ENCODE measurements at regions not wholly inside any gene's neighbourhood (a gene's known extent, or its start where the extent isn't known, plus 50 kb on each side); places are given as distances from the start of the nearest gene placed in this dataset.

GRCh38 chr7:12786494-12786893 lies 99.1 kb downstream of the ARL4A start:
- no peak overlapping the region for H3K4me3 ChIP-seq (ENCODE audit: low read length)
- H3K4me2 ChIP-seq (ENCODE audit: low read length): no peak overlapping the region
- H3K27me3 ChIP-seq (ENCODE audit: low read depth, low read length): no peaks in the 10 kb centered on the region
- H3K9me3 ChIP-seq (ENCODE audit: insufficient read depth, low read length): no peaks in the 10 kb centered on the region
- H2AFZ ChIP-seq (ENCODE audit: low read depth, low read length): no peak overlapping the region
- no peaks in the 10 kb centered on the region for H3K4me1 ChIP-seq (ENCODE audit: low read length)
- H3K9ac ChIP-seq (ENCODE audit: low read length): no peak overlapping the region
- no peaks in the 10 kb centered on the region for H3K36me3 ChIP-seq (replicated peaks; ENCODE audit: low read depth, low read length)
- TF ChIP-seq CTCF (IDR thresholded peaks at IDR 0.05; ENCODE audit: low read depth, low read length): no peak
- no peak for TF ChIP-seq EZH2phosphoT487 (IDR thresholded peaks at IDR 0.05; ENCODE audit: low read depth)
- H4K20me1 ChIP-seq (ENCODE audit: insufficient read depth, low read length): no peaks in the 10 kb centered on the region
- H3K79me2 ChIP-seq (ENCODE audit: low read length): no peaks in the 10 kb centered on the region
- H3K27ac ChIP-seq (ENCODE audit: low read length): no peak overlapping the region

- H3K4me1 ChIP-seq (ENCODE audit: low read length): no peaks in the 10 kb centered on the region
- H3K27ac ChIP-seq (ENCODE audit: low read length): no peak overlapping the region
- no peaks in the 10 kb centered on the region for H4K20me1 ChIP-seq (ENCODE audit: insufficient read depth, low read length)
- H3K79me2 ChIP-seq (ENCODE audit: low read length): no peaks in the 10 kb centered on the region
- H3K4me2 ChIP-seq (ENCODE audit: low read length): no peak overlapping the region
- no peak overlapping the region for H3K9ac ChIP-seq (ENCODE audit: low read length)
- H2AFZ ChIP-seq (ENCODE audit: low read depth, low read length): no peak overlapping the region
- TF ChIP-seq CTCF (IDR thresholded peaks at IDR 0.05; ENCODE audit: low read depth, low read length) (no peak), EZH2phosphoT487 (IDR thresholded peaks at IDR 0.05; ENCODE audit: low read depth) (no peak)
- H3K36me3 ChIP-seq (replicated peaks; ENCODE audit: low read depth, low read length): no peaks in the 10 kb centered on the region
- no peak overlapping the region for H3K4me3 ChIP-seq (ENCODE audit: low read length)
- no peaks in the 10 kb centered on the region for H3K27me3 ChIP-seq (ENCODE audit: low read depth, low read length)
- H3K9me3 ChIP-seq (ENCODE audit: insufficient read depth, low read length): no peaks in the 10 kb centered on the region
These were observed 100.7 kb downstream of the ARL4A start for GRCh38 chr7:12788171-12788570.

GRCh38 chr7:12788591-12788990 lies 101.2 kb downstream of the ARL4A start:
- Histone ChIP-seq H3K36me3 (replicated peaks; ENCODE audit: low read depth, low read length) (no peaks in the 10 kb centered on the region), H4K20me1 (ENCODE audit: insufficient read depth, low read length) (no peaks in the 10 kb centered on the region), H2AFZ (ENCODE audit: low read depth, low read length) (no peak overlapping the region), H3K4me2 (ENCODE audit: low read length) (no peak overlapping the region), H3K27ac (ENCODE audit: low read length) (no peak overlapping the region), H3K9me3 (ENCODE audit: insufficient read depth, low read length) (no peaks in the 10 kb centered on the region), H3K4me3 (ENCODE audit: low read length) (no peak overlapping the region), H3K27me3 (ENCODE audit: low read depth, low read length) (no peaks in the 10 kb centered on the region), H3K4me1 (ENCODE audit: low read length) (no peaks in the 10 kb centered on the region), H3K79me2 (ENCODE audit: low read length) (no peaks in the 10 kb centered on the region), H3K9ac (ENCODE audit: low read length) (no peak overlapping the region)
- TF ChIP-seq EZH2phosphoT487 (IDR thresholded peaks at IDR 0.05; ENCODE audit: low read depth) (no peak), CTCF (IDR thresholded peaks at IDR 0.05; ENCODE audit: low read depth, low read length) (no peak)

- Histone ChIP-seq H3K9ac (ENCODE audit: low read length) (no peak overlapping the region), H3K9me3 (ENCODE audit: insufficient read depth, low read length) (no peaks in the 10 kb centered on the region), H3K4me3 (ENCODE audit: low read length) (no peak overlapping the region), H3K27me3 (ENCODE audit: low read depth, low read length) (no peaks in the 10 kb centered on the region), H3K4me1 (ENCODE audit: low read length) (no peaks in the 10 kb centered on the region), H4K20me1 (ENCODE audit: insufficient read depth, low read length) (no peaks in the 10 kb centered on the region), H2AFZ (ENCODE audit: low read depth, low read length) (no peak overlapping the region), H3K36me3 (replicated peaks; ENCODE audit: low read depth, low read length) (no peaks in the 10 kb centered on the region), H3K79me2 (ENCODE audit: low read length) (no peaks in the 10 kb centered on the region), H3K27ac (ENCODE audit: low read length) (no peak overlapping the region), H3K4me2 (ENCODE audit: low read length) (no peak overlapping the region)
- TF ChIP-seq EZH2phosphoT487 (IDR thresholded peaks at IDR 0.05; ENCODE audit: low read depth): no peak
- no peak for TF ChIP-seq CTCF (IDR thresholded peaks at IDR 0.05; ENCODE audit: low read depth, low read length)
These were observed 107.4 kb downstream of the ARL4A start for GRCh38 chr7:12794722-12795302.

Data from OCI-LY3 (cell line).